Transverse colon (tissue), 4 donors: ENCODE measurements at regions not wholly inside any gene's neighbourhood (a gene's known extent, or its start where the extent isn't known, plus 50 kb on each side); places are given as distances from the start of the nearest gene placed in this dataset.

Experiments
- DNase-seq: peaks from one replicate; pipeline ENCODE4 v3.0.0-alpha.2; 2019
- H3K27ac ChIP-seq, 4 donors: fragments of 200-600 bp; sonication (generic); 2 replicates each; pipeline ENCODE4 v1.5.1; 2016 to 2018; ENCODE audit warnings: inconsistent platforms in 4 of 4
- H3K27me3 ChIP-seq: fragments of 200-600 bp; sonication (generic); 2 replicates; pipeline ENCODE4 v1.5.1; 2017; ENCODE audit warnings: inconsistent platforms
- H3K36me3 ChIP-seq, 4 donors: fragments of 200-600 bp; sonication (generic); 2 replicates each; pipeline ENCODE4 v1.5.1; 2017 to 2019; ENCODE audit warnings: inconsistent platforms in 4 of 4
- H3K4me1 ChIP-seq, 4 donors: fragments of 200-600 bp; sonication (generic); 2 replicates each; pipeline ENCODE4 v1.5.1; 2017 to 2020; ENCODE audit warnings: inconsistent platforms in 4 of 4
- H3K4me3 ChIP-seq, 4 donors: fragments of 200-600 bp; sonication (generic); 1 replicate in 1 of 4; 2 replicates in 3 of 4; pipeline versions ENCODE4 v1.5.1 to v1.6.1; 2017 to 2019; ENCODE audit warnings: inconsistent platforms in 4 of 4
- H3K9me3 ChIP-seq, 2 donors: fragments of 200-600 bp; sonication (generic); 2 replicates each; pipeline ENCODE4 v1.5.1; 2017 to 2019; ENCODE audit warnings: inconsistent platforms in 2 of 2
- EP300 ChIP-seq: sonication (generic); formaldehyde crosslinking; IDR thresholded peaks from one replicate; pipeline ENCODE4 v1.6.1; 2017; ENCODE audit warnings: antibody characterized with exemption, low read depth
- POLR2A ChIP-seq: fragments of 450-650 bp; IDR thresholded peaks from one replicate; pipeline ENCODE4 v1.6.1; 2016; ENCODE audit warnings: antibody characterized with exemption, mild to moderate bottlenecking, moderate library complexity
- POLR2AphosphoS5 ChIP-seq, 3 donors: sonication (generic); formaldehyde crosslinking; IDR thresholded peaks; one replicate each; pipeline ENCODE4 v1.6.1; 2016; ENCODE audit warnings: antibody characterized with exemption in 3 of 3
- WGBS, 2 donors: methylation state at CpG; one replicate each; pipeline ENCODE4 v1.1.5; 2018; ENCODE audit warnings: low coverage in 1 of 2; 5-methylcytosine and 5-hydroxymethylcytosine counted together
- in situ Hi-C, 4 donors: fragments of 200-750 bp; cut with MboI; loops; one replicate each; pipeline versions ENCODE4 v1.15.0 to v1.15.1; 2017; ENCODE audit warnings: low sequenced_read_pairs in 3 of 4, low pct_ligation_motif_present in 1 of 4, low pct_unique_long_range_greater_than_20kb in 1 of 4
- intact Hi-C: fragments of 100-400 bp; cut with DNase I; formaldehyde crosslinking; loops from one replicate; pipeline ENCODE4 v1.15.1; 2023; ENCODE audit warnings: low total_unique reads
- TF ChIP-seq, protein P1 (sequence below), 5 experiments: fragments of 200-600 bp in 3 of 5; fragments of 450-650 bp in 2 of 5; sonication (generic) in 3 of 5; IDR thresholded peaks; 1 replicate in 2 of 5; 2 replicates in 3 of 5; pipeline ENCODE4 v1.5.1; 2016 to 2017; ENCODE audit warnings: antibody characterized with exemption in 5 of 5, inconsistent platforms in 3 of 5, mild to moderate bottlenecking in 2 of 5, moderate library complexity in 1 of 5

- Histone ChIP-seq H3K9me3 (no peaks in the 10 kb centered on the region), H3K27ac (no peak overlapping the region), H3K36me3 (no peaks in the 10 kb centered on the region), H3K4me3 (no peak overlapping the region), H3K4me1 (no peaks in the 10 kb centered on the region), H3K27me3 (no peaks in the 10 kb centered on the region)
- intact Hi-C loops = no loop called here
- 73 to 84% methylated on average over 2 to 5 of the region's 5 CpGs for WGBS, 2 donors
- no peak for DNase-seq
- TF ChIP-seq POLR2AphosphoS5 (IDR thresholded peaks at IDR 0.05) (no peak), EP300 (no peak), POLR2A (no peak)
- TF ChIP-seq, protein P1, sequence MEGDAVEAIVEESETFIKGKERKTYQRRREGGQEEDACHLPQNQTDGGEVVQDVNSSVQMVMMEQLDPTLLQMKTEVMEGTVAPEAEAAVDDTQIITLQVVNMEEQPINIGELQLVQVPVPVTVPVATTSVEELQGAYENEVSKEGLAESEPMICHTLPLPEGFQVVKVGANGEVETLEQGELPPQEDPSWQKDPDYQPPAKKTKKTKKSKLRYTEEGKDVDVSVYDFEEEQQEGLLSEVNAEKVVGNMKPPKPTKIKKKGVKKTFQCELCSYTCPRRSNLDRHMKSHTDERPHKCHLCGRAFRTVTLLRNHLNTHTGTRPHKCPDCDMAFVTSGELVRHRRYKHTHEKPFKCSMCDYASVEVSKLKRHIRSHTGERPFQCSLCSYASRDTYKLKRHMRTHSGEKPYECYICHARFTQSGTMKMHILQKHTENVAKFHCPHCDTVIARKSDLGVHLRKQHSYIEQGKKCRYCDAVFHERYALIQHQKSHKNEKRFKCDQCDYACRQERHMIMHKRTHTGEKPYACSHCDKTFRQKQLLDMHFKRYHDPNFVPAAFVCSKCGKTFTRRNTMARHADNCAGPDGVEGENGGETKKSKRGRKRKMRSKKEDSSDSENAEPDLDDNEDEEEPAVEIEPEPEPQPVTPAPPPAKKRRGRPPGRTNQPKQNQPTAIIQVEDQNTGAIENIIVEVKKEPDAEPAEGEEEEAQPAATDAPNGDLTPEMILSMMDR (IDR thresholded peaks at IDR 0.05) = no peak
- in situ Hi-C loops = no loop called here
Observed at GRCh38 chr6:147856687-147857086, 348.2 kb downstream of the SAMD5 start.

DNA sequence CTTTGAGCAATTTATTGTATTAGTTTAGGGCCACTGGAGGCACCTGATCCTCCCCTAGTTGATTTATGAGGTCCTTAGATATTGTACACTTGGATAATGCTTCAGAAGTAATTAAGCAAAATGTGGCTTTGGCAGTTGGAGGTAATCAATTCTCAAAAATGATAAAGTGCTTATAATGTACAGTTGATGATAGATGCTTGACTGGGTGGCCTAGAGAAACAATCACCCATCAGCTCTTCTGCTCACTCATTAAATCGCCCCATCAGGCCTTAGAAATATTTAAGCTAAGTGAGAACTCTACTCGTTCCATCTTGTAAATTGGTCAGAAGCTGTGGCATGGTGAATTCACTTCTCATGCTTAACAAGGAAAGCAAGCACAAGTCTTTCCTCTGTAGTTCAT lies 349.9 kb downstream of the SAMD5 start:
- DNase-seq = no peak
- in situ Hi-C loops = no loop called here
- intact Hi-C loops = no loop called here
- TF ChIP-seq, protein P1 (IDR thresholded peaks at IDR 0.05) = no peak
- no peak for TF ChIP-seq POLR2AphosphoS5 (IDR thresholded peaks at IDR 0.05)
- no peak for TF ChIP-seq POLR2A
- Histone ChIP-seq H3K36me3 (no peaks in the 10 kb centered on the region), H3K27ac (no peak overlapping the region), H3K4me3 (no peak overlapping the region), H3K4me1 (no peaks in the 10 kb centered on the region), H3K27me3 (no peaks in the 10 kb centered on the region), H3K9me3 (no peaks in the 10 kb centered on the region)
- 85 to 86% methylated on average over 2 of the region's 2 CpGs for WGBS, 2 donors

DNA sequence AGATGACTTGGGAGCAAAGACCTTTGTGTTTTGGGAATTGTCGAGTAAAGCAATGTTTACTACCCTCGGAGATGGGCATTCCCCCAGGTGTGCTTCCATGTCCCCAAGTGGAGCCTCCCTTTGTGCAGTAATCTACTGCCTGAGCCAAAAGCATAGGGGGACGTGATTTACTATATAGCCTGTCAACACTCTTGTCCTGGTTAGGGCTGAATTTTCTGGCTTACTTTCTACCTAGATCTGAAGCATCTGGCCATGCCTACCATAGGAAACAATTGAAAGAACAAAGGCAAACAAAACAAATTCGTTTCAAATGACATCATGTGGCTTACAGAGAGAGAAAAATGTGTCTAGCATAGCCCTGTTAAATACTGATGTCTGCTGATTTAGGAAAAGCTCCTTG lies 350.6 kb downstream of the SAMD5 start:
- no peak for DNase-seq
- TF ChIP-seq, protein P1 (IDR thresholded peaks at IDR 0.05) = no peak
- TF ChIP-seq EP300 = no peak
- TF ChIP-seq POLR2A = no peak
- no peak for TF ChIP-seq POLR2AphosphoS5 (IDR thresholded peaks at IDR 0.05)
- Histone ChIP-seq H3K9me3 (no peaks in the 10 kb centered on the region), H3K4me3 (no peak overlapping the region), H3K4me1 (no peaks in the 10 kb centered on the region), H3K27me3 (no peaks in the 10 kb centered on the region), H3K27ac (no peak overlapping the region), H3K36me3 (no peaks in the 10 kb centered on the region)
- intact Hi-C loops (no loop called here), in situ Hi-C loops (no loop called here)
- 63 to 69% methylated on average over 1 to 4 of the region's 4 CpGs for WGBS, 2 donors

DNA sequence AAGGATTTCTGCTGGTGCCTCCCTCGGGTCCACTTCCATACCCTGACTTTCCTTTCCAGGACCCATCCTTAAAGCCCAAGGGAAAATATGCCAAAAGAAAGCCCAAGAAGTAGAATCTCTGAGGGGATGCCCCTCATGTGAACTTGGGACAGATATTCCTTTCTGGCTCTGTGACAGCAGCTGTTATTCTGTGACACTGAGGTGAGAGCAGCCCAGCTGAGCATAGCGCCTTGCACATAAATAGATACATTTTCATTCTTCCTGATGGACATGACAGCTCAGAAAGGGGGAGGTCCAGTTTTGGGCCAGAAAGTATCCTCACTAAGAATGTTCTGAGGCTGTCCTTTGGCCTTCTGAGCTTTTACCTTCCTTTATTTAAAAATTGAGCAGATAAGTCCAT lies 353.2 kb downstream of the SAMD5 start:
- no peak for TF ChIP-seq POLR2AphosphoS5 (IDR thresholded peaks at IDR 0.05)
- no peak for TF ChIP-seq EP300
- no peak for TF ChIP-seq POLR2A
- TF ChIP-seq, protein P1 (IDR thresholded peaks at IDR 0.05) = no peak
- Histone ChIP-seq H3K27me3 (no peaks in the 10 kb centered on the region), H3K4me3 (no peak overlapping the region), H3K4me1 (no peaks in the 10 kb centered on the region), H3K9me3 (no peaks in the 10 kb centered on the region), H3K36me3 (no peaks in the 10 kb centered on the region), H3K27ac (no peak overlapping the region)
- intact Hi-C loops = no loop called here
- WGBS, 2 donors = 76% methylated on average over 2 of the region's 2 CpGs; no CpG with 5 or more reads in 1 of the 2 donors
- no peak for DNase-seq
- in situ Hi-C loops = no loop called here
